ENCODE measurements at regions not wholly inside any gene's neighbourhood (a gene's known extent, or its start where the extent isn't known, plus 50 kb on each side); places are given as distances from the start of the nearest gene placed in this dataset.

GRCh38 chrX:39596437-39596836 is 501.3 kb downstream of the BCOR start:
- TF ChIP-seq CTCF (IDR thresholded peaks at IDR 0.05) (no peak), POLR2A (IDR thresholded peaks at IDR 0.05) (no peak)
